Fibroblast of skin of scalp (primary cell): ENCODE measurements at regions not wholly inside any gene's neighbourhood (a gene's known extent, or its start where the extent isn't known, plus 50 kb on each side); places are given as distances from the start of the nearest gene placed in this dataset.

ENCODE experiments used
- DNase-seq: peaks from one replicate; pipeline ENCODE4 v3.0.0-alpha.2; 2013

DNA sequence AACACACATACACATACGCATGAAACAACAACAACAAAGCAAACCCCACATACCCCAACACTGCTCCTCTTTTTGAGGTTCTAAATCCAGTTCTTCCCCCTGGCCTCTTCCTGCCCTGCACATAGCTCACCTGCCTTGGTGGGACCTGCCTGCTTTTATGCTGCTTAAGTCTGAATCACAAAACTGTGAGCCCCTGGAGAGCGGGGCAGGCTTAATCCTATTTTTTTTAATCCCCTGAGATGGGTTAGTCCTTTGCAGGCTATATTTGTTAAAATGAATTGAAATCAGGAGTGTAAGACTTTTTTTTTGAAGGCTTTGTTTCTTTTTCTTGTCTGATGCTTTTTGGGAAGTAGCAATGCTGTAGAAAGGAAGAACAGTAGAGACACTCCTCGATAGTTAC, 84.6 kb upstream of the MAX start:
- no peak for DNase-seq

DNA sequence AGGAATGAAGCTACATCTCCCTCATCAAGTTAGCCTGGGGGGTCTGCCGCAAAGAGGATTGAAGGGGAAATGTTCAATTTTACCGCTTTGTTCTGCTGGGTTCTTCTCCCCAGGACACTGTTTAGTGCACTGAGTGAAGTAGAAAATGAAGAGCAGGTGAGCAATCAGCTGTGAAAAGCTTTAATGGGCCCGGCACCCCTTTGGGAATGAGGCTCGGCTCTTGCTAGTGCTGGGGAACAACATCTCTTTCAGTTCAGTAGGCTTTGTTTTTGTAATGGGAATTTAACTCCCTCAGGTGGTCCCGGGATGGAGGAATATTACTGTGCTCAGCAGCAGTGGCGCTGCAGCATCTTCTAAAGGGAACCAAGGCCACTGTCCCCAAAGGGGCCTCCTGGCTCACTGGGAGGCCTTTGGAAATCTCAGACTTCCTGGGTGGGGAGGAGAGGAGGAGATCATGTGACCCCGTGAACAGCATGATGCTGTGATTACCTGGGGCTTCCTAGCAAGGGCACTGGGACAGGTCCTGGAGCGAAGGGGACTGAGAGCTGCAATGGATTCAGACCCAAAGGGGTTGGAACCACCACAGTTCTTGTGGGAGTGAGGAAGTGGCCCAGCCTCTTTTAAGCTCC, 85.2 kb upstream of the MAX start:
- no peak for DNase-seq

DNA sequence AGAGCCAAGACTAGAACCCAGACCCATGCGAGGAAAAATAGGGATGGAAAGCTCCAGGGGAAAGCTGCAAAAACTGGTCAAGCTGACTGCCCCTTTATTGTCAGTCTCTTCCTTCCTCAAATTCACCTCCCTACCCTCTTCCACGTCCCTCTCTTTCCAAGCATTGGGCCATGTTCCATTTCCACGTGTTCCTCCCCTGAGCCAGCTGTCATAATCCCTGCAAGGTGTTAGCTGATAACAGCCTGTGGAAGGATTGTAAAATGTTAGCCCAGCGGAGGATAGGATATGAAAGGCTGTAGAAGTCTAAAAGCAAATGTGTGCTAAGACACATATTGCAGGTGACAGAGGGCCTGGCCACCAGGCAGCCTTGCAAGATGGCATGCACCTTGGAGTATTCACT, 88.0 kb upstream of the MAX start:
- DNase-seq: no peak

DNA sequence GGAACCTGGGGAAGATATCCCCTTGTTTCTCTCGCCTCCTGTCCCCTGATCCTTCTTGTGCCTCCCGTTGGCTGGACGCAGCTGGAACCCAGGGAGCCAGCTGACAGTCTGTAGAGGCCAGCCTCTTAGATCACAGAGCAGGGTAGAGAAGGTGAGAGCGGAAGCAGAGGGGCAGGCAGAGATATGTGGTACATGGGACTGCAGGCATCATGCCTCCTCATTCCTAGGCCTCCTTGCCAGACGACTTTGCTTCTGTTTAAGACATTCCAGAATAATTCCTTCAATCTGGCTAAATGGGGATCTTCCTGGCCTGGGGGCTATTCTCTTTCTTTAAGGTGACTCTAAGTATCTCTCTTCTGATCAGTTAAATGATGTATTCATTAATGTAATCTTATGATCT, 89.4 kb upstream of the MAX start:
- DNase-seq: no peak

DNA sequence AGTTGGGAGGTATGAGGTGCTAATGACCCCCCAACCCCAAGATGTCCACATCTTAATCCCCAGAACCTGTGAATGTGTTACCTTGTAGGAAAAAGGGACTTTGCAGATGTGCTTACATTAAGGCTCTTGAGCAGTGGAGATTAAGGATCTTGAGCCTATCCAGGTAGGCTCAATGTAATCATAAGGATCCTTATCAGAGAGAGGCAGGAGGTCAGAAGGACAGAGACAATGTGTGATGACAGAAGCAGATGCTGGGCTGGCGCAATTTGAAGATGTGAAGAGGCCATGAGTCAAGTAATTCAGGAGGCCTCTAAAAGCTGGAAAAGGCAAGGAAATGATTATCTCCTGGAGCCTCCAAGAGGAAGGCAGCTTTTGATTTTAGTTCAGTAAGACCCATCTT, 90.4 kb upstream of the MAX start:
- DNase-seq: no peak

DNA sequence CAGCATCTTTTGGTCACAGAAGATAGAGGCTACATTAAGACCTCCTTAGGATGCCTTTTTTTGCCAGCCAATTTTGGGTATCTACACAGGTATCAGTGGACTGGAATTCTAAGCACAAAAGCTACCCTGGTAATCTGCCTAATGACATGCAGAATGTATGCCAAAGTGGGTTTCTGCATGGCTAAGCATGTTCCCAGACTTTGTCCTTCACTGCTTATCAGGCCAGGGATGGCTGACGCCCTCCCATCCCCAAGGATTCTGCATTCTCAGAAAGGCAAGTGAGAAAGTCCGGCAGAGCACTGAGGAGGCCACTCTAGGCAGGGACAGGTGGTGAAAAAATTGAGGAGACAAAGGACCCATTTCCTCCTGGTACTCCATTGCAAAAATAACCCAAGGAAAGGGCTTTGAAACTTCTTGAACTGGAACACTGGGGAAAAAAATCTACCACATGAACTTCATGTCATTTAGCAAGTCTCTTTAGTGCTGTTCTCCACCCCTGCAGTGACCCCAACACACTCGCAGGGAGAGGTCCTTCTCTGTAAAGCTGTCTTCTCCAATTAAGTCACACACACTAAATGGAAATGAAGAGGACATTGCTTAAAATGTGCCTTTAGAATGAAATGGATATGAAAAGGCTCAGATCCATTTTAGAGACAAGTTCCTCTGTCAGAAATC, 91.7 kb upstream of the MAX start:
- no peak for DNase-seq

DNA sequence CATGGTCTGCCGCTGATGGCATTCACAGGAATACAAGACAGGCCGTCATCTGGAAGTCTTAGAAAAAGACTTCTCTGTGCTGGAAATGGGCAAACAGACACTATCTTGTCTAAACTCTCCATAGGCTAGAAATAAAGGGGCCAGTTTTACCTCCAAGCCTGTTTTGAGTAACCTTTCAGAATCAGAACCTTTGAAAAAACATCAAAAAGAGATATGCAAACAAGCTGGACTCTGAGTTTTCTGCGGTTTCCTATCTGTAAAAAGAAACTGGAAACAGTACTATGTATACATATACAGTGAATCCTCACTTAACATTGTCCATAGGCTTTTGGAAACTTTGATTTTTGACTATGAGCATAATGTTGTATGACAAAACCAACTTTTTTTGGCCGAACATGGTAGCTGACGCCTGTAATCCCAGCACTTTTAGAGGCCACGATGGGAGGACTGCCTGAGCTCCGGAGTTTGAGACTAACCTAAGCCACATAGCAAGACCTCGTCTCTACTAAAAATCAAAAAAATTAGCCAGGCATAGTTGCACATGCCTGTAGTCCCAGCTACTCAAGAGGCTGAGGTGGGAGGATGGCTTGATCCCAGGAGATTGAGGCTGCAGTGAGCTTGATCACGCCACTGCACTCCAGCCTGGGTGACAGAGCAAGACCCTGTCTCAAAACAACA, 92.9 kb upstream of the MAX start:
- DNase-seq: no peak

DNA sequence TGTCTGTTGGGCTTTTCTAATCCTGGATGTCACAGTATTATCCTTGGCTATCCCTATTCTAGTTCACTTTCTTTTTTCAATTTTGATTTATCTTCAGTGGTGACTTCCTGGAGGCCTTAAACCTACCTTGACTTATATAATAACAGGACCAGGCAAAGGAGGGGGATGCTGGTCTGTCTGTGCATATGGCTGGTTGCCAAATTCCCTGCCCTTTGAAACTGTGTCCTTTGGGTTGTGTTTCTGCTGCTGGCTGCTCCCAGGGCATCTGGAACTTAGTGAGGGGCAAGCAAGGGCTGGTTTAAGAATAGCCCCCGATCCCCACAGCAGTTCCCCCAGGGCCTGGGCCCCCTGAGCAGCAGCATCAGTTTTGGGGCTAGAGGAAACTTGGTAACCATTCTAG, 96.0 kb upstream of the MAX start:
- no peak for DNase-seq

DNA sequence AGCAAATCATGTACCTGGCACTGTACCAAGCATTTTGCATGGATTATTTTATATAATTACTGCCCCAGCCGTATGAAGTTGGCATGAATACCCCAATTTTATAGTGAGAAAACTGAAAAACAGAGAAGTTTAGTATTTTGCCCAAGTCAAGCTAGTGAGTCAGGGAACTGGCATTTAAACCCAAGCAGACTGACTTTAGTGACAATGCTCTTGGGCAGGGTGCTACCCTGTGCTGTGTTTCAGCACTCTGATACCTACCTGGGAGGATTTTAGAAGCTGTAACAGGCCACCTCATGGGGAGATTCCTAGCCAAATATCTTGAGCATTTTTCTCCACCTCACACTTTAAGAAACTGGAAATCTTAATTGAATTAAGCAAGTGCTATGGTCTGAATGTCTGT, 98.1 kb upstream of the MAX start:
- DNase-seq: no peak

DNA sequence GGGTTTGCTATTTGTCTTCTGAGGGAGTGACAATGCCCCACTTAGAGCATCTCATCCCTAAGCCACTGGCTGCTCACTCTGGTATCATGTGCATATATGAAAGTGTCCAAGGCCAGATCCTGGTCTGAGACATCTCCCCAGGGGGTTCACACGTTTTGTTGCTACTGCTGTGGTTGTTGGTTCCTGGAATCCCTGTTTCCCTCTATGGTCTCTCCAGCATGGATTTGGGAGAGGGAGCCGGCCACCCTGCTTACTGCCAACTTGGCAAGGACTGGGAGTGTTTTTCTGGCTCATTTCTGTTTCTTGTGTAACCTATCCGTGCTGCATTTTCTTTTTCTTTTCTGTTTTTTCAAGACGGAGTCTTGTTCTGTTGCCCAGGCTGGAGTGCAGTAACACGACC, 101.3 kb upstream of the MAX start:
- no peak for DNase-seq

DNA sequence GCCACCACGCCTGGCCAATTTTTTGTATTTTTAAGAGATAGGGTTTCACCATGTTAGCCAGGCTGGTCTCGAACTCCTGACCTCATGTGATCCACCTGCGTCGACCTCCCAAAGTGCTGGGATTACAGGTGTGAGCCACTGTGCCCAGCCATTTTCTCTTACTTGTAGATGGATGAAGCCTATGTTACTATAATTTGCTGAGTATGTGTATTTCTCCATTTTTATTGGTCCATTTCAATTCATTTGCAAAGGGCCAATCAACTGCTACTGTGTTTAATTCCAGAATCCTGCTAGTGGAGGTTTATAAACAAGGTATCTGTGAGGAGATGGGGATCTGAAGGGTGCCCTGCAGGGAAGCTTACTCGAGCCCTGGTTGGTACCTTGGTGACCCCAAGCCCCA, 101.7 kb upstream of the MAX start:
- DNase-seq: no peak

DNA sequence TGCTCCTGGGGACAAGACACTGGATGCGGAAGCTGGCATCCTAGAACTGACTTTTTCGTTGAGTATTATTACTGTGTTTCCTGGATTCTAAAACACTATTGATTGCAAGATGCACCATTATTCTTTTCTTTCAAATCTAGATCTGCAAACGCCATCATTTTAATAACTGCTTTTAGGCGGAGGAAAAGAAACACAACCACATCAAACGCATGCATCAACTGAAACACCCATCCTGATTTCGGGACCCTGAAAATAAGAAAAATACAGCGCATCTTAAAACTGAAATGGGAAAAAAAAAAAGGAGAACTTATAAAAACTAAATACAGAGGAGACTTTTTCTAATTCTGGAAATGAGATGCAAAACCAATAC, 103.7 kb upstream of the MAX start:
- no peak for DNase-seq

DNA sequence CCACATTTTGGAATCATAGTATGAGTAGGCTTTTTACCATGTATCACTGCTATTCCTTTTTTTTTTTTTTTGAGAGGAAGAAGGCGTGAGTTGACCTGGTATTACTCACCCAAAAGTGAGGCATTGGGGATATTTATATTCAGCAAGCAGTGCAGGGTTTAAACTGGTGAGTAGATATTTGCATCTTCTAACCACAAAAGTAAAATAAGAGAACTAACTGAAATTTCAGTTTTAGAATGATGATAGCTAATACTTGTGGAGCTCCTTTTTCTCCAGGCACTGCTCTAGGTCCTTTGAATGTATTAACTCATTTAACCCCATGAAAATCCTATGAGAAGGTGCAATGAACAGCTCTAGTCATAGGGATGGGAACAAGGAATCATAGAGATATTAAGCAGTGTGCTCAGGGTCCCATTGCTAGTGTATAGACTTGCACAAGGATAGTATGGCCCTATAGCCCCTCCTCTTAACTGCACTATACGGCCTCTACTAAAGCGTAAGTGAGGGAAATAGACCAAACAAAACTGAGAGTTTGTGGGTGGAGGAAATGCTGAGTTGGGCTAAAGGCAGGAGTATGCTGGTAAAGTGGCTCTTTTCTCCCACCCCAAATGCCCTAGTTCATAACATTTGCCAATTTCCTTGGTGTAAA, 104.3 kb upstream of the MAX start:
- peak; percentile 64 for DNase-seq

DNA sequence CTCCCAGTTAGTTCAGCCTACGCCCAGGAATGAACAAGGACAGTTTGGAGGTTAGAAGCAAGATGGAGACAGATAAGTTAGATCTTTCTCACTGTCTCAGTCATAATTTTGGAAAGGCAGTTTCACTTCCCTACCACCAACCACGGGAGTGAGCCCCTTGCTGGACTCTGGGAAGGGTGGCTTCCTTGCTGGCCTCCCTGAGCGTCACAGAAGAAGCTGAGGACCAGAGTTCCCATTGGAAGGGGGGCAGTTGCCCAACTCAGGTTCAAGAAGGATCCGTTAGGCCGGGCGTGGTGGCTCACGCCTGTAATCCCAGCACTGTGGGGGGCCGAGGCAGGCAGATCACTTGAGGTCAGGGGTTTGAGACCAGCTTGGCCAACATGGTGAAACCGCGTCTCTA, 106.2 kb upstream of the MAX start:
- no peak for DNase-seq

DNA sequence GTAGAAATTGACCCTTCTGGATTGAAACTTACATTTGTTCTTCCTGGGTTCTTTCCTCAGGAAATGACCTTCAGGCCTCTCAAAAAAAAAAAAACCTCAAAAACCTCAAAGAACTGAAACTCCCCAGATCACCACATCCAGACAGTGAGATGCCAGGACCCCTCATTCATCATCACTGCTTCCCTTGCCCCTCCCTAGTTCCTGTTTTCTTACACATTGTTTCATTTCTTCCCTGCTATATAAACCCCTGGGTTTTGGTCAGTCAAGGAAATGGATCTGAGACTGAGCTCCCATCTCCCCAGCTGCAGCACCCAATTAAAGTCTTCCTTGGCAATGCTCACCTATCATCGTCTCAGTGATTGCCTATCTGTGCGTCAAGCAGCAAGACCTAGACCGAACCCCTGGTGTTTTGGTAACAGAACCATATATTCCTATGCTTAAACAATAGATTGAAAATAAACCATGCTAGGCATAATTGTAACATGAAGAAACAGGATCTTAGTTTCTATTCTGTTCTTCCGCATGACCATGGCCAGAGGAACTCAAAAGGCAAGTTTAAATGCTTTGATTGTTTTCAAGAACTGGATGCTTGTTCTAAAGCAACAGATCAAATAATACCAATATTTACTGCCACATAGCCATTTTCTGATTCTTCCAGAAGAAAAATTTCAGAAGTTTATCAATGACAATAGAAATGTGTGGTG, 108.0 kb upstream of the MAX start:
- peak; percentile 31 for DNase-seq

DNA sequence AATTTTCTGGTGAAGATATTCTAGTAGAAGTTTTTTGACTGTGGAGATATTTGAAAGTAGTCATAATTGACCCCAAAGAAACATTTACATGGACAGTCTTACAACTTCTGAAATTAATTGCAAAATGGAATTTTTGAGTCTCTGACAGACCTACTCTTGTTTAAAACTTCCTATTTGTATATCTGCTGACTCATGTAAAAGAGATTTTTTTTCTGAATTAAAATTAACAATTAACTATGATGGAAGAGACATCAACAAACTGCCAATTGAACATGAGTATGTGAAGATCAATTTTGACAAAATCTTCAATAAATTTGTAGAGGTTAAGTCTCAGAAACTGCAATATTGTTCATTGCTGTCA, 108.5 kb upstream of the MAX start:
- no peak for DNase-seq

DNA sequence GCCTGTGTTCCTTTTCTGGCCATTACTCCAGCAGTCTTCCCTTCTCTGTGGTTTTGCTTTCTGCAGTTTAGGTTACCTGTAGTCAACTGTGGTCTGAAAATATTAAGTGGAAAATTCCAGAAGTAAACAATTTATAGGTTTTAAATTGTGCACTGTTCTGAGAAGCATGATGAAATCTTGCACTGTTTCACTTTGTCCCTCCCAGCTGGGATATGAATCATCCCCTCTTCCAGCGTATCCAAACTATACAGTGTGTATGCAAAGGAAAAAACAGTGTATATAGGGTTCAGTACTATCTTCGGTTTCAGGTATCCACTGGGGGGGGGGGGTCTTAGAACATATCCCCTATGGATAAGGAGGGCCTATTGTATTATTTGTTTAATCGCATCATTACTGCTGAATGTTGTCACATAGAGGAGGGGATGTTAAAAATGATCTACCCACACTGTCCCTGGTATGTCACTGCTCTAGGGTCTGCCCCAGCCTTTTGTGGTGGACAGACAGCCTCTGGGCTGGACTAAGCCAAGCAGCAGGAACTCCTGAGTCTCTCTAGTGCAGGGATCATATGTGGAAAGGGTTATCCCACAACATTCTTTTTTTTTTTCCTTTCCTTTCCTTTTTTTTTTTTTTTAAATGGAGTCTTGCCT, 109.1 kb upstream of the MAX start:
- peak; percentile 88 for DNase-seq

DNA sequence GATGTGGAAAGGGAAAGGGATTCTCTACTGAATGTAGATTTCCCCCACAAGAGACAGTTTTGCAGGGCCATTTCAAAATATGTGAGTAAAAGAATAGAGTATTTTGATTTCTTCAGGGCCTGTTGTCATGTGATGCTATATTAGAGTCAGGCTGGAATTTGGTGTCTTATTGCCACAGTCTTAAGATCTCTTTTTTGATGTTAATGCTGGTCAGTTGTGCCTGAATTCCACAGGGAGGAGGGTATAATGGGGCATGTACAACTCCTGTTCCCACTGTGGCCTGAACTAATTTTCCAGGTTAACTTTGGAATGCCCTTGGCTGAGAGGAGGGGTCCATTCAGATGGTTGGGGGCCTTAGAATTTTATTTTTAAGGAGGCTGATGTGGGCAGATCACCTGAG, 111.0 kb upstream of the MAX start:
- DNase-seq: no peak

DNA sequence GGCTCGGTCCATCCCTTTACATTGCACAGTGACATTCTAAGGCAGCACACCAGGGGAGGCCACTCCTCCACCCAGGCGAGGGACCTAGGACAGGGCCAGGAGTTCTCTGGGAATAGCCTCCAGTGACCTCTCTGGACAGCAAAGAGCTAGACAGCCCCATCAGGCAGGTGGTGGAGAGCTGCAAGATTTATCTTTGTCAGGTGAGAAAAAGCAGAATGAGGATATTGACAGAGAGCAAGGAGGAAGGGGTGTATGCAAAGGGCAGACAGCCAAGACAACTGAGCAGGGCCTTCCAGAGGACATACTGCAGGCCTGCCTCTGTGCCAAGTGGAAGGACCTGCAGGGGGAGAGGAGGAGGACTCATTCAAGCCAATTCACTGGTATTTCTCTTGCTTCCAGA, 112.4 kb upstream of the MAX start:
- no peak for DNase-seq

DNA sequence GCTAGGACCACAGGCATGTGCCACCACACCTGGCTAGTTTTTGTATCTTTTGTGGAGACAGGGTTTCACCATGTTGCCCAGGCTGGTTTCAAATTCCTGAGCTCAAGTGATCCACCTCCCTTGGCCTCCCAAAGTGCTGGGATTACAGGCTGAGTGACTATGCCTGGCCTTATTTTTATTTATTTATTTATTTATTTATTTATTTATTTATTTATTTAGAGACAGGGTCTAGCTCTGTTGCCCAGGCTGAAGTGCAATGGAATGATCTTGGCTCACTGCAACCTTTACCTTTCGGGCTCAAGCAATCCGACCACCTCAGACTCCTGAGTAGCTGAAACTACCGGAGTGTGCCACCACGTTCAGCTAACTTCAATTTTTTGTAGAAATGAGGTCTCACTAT, 117.0 kb upstream of the MAX start:
- no peak for DNase-seq

DNA sequence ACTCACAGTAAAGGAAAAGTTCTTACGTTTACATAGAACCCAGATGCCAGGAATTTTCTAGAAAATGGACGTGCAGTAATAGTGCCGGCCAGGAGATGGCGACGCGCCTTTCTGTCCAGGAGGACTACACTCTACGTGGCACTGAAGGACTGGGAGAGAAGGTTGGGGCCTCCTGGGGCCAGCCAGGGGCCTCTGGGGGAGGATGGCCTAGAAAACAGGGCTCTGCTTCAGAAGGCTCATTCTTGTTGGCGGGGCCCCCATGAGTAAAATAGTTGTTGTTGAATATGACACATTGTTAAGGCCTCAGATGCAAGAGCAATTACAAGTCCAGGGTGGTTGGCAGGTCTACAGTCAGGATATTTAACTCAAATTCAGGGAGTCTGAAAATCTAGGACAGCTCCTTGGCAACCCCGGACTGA, 120.1 kb upstream of the MAX start:
- peak; percentile 81 for DNase-seq

DNA sequence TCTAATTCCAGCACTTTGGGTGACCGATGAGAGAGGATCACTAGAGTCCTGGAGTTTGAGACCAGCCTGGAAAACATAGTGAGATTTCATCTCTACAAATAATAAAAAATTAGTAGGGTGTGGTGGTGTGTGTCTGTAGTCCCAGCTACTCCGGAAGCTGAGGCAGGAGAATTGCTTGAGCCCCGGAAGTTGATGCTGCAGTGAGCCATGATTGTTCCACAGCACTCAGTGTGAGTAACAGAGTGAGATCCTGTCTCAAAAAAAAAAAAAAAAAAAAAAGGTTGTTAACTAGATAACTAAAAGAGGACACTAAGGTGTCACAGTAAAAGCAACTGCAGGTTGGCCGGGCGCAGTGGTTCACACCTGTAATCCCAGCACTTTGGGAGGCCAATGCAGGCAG, 121.3 kb upstream of the MAX start:
- no peak for DNase-seq

DNA sequence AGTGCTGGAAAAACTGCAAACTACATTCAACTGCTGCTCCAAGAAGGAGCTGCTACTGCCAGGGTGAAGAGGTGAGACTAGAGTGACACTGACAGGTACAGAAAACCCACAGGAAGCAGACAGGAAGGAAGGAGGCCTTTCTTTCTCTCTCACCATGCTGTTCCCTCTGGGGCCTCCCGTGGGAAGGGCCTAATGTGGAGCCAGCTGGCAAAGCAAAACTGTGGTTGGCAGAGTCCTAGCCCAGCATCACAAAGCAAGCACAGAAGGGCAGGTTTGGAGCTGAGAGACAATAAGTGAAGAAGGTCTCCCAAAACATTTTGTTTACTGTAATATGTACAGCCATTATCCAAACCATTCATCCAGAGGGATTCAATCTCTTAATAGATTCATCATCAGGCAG, 122.5 kb upstream of the MAX start:
- DNase-seq: no peak
